Skeletal muscle cell (primary cell): ENCODE measurements at regions not wholly inside any gene's neighbourhood (a gene's known extent, or its start where the extent isn't known, plus 50 kb on each side); places are given as distances from the start of the nearest gene placed in this dataset.
"Not testable (repeated sequence)": the region's sequence is repeated elsewhere in the genome, so short reads cannot be mapped to it uniquely, and the experiment has no call there.

Source experiments
- DNase-seq: peaks from one replicate; pipeline ENCODE4 v3.0.0-alpha.2; 2010; ENCODE audit warnings: low read depth
- H3K4me3 ChIP-seq: 2 replicates; pipeline ENCODE4 v1.5.1; 2011; ENCODE audit warnings: low read depth, mild to moderate bottlenecking, control low read depth, low read length, moderate library complexity

GRCh38 chr6:134822920-134823709, 126.8 kb downstream of the ALDH8A1 start:
- peak; percentile 64 for DNase-seq
- H3K4me3 ChIP-seq: no peak overlapping the region

- no peak overlapping the region for H3K4me3 ChIP-seq
- no peak for DNase-seq
These were observed 127.7 kb downstream of the ALDH8A1 start for GRCh38 chr6:134821928-134822864.

- no peak for DNase-seq
- no peak overlapping the region for H3K4me3 ChIP-seq
These were observed 128.5 kb downstream of the ALDH8A1 start for GRCh38 chr6:134821397-134821796.

- DNase-seq: no peak
- H3K4me3 ChIP-seq: no peak overlapping the region
These were observed 129.8 kb downstream of the ALDH8A1 start for GRCh38 chr6:134819863-134820800.

- no peak overlapping the region for H3K4me3 ChIP-seq
- no peak for DNase-seq
These were observed 130.7 kb downstream of the ALDH8A1 start for GRCh38 chr6:134819236-134819635.

- no peak overlapping the region for H3K4me3 ChIP-seq
- no peak for DNase-seq
These were observed 132.5 kb downstream of the ALDH8A1 start for GRCh38 chr6:134817448-134817847.

- H3K4me3 ChIP-seq: no peak overlapping the region
- DNase-seq: peak; percentile 92
These were observed 133.1 kb downstream of the ALDH8A1 start for GRCh38 chr6:134816780-134817179.

GRCh38 chr6:134816300-134816699, 133.6 kb downstream of the ALDH8A1 start:
- H3K4me3 ChIP-seq: no peak overlapping the region
- no peak for DNase-seq

GRCh38 chr6:134814076-134814695, 135.7 kb downstream of the ALDH8A1 start:
- H3K4me3 ChIP-seq: no peak overlapping the region
- DNase-seq: peak; percentile 47

GRCh38 chr6:134813146-134813545, 136.8 kb downstream of the ALDH8A1 start:
- no peak for DNase-seq
- no peak overlapping the region for H3K4me3 ChIP-seq

- no peak for DNase-seq
These were observed 139.5 kb downstream of the ALDH8A1 start for GRCh38 chr6:134810402-134810801.

GRCh38 chr6:134809130-134809529, 140.8 kb downstream of the ALDH8A1 start:
- no peak overlapping the region for H3K4me3 ChIP-seq
- no peak for DNase-seq

More at GRCh38 chr6:134810402-134810801, 139.5 kb downstream of the ALDH8A1 start:
- no peak overlapping the region for H3K4me3 ChIP-seq

- no peak for DNase-seq
- no peak overlapping the region for H3K4me3 ChIP-seq
These were observed 143.6 kb downstream of the ALDH8A1 start for GRCh38 chr6:134806180-134806798.

- no peak overlapping the region for H3K4me3 ChIP-seq
- no peak for DNase-seq
These were observed 144.7 kb downstream of the ALDH8A1 start for GRCh38 chr6:134805168-134805567.

GRCh38 chr6:134804311-134804710, 145.6 kb downstream of the ALDH8A1 start:
- H3K4me3 ChIP-seq, DNase-seq: not testable (repeated sequence)

- DNase-seq: no peak
- no peak overlapping the region for H3K4me3 ChIP-seq
These were observed 147.4 kb downstream of the ALDH8A1 start for GRCh38 chr6:134802426-134803058.

- H3K4me3 ChIP-seq: no peak overlapping the region
- DNase-seq: no peak
These were observed 152.3 kb downstream of the ALDH8A1 start for GRCh38 chr6:134797400-134798113.
